ENCODE measurements at regions not wholly inside any gene's neighbourhood (a gene's known extent, or its start where the extent isn't known, plus 50 kb on each side); places are given as distances from the start of the nearest gene placed in this dataset.

DNA sequence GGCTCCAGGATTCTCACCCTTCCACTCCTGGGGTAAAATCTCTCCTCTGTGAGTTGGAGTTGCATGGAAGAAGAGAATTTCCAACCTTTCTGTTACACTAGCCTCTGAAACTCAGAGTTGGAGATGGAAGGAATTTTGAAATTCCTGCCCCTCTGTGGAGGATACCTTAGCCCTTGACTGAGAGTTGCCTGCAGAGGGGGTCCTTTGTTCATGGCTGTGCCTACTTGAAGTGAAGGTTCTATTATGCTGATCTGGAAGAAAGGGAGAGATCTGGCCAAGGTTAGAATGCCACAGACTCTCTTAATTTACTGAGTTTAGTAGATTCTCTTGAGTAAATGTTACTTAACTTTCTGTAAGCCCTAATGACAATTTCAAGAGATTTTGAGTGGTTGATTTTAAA is 626.6 kb upstream of the GYPC start:
- intact Hi-C loops (cut with micrococcal nuclease), result no loop called here

DNA sequence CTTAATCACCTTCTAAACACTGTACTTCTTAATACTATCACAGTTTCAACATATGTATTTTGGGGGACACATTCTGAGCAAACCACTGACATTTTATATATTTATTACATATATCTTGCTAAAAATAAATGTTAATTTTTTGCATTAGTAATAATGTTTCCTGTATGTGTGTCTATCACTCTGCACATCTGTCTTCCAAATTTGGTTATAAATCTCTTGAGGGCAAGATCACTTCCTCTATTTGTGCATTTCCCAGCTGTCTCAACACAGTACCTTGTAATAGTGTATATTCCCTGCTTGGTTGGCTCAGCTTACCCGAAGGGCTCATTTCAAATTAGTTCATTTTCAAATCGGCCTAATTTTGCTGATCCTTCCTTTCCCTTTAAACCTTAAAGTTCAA is 617.1 kb upstream of the GYPC start:
- no CpG with 5 or more reads among the region's 2 CpGs for WGBS (ENCODE audit: insufficient coverage)
- no peak overlapping the region for H3K9ac ChIP-seq (ENCODE audit: low read length)
- H3K27me3 ChIP-seq (replicated peaks in 1 of 4; ENCODE audit: control extremely low read depth in 1 of 4, control insufficient read depth in 3 of 4, insufficient read depth in 4 of 4, low read length in 3 of 4), result no peaks in the 10 kb centered on the region
- H2AFZ ChIP-seq (ENCODE audit: insufficient read depth, low read depth, low read length, poor library complexity, severe bottlenecking), result no peak overlapping the region
- peaks cover 0 to 6% of the 10 kb centered on the region in 2 donors for H3K4me1 ChIP-seq (ENCODE audit: control insufficient read depth in 2 of 2, insufficient read depth in 2 of 2, low read length in 2 of 2)
- no peak overlapping the region for H3K27ac Mint-ChIP-seq
- intact Hi-C loops (cut with micrococcal nuclease), result no loop called here
- no peak overlapping the region for H3K4me3 ChIP-seq (ENCODE audit: control extremely low read depth in 1 of 5, extremely low read depth in 1 of 5, insufficient read depth in 1 of 5, low read depth in 2 of 5, low read length in 4 of 5)
- no peak overlapping the region for H3K27ac ChIP-seq (ENCODE audit: low read length in 2 of 2)
- H3K79me2 ChIP-seq (ENCODE audit: control insufficient read depth, insufficient read depth, low read length), result no peaks in the 10 kb centered on the region
- POLR2A ChIA-PET, result no interaction called here
- peak; percentile 17 for ATAC-seq (ENCODE audit: low read depth)
- H3K4me2 ChIP-seq (replicated peaks; ENCODE audit: low read depth, low read length, poor library complexity, severe bottlenecking), result no peak overlapping the region
- no peaks in the 10 kb centered on the region for H3K9me3 Mint-ChIP-seq (ENCODE audit: insufficient read depth)
- H3K36me3 ChIP-seq (replicated peaks in 1 of 2; ENCODE audit: control extremely low read depth in 1 of 2, control insufficient read depth in 1 of 2, extremely low read depth in 1 of 2, insufficient read depth in 2 of 2, low read length in 1 of 2), result no peaks in the 10 kb centered on the region
- TF ChIP-seq, protein P1, sequence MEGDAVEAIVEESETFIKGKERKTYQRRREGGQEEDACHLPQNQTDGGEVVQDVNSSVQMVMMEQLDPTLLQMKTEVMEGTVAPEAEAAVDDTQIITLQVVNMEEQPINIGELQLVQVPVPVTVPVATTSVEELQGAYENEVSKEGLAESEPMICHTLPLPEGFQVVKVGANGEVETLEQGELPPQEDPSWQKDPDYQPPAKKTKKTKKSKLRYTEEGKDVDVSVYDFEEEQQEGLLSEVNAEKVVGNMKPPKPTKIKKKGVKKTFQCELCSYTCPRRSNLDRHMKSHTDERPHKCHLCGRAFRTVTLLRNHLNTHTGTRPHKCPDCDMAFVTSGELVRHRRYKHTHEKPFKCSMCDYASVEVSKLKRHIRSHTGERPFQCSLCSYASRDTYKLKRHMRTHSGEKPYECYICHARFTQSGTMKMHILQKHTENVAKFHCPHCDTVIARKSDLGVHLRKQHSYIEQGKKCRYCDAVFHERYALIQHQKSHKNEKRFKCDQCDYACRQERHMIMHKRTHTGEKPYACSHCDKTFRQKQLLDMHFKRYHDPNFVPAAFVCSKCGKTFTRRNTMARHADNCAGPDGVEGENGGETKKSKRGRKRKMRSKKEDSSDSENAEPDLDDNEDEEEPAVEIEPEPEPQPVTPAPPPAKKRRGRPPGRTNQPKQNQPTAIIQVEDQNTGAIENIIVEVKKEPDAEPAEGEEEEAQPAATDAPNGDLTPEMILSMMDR (IDR thresholded peaks at IDR 0.05), result no peak
- TF ChIP-seq EZH2 (IDR thresholded peaks at IDR 0.05; ENCODE audit: borderline replicate concordance, insufficient read depth, low read depth, low read length, poor library complexity, severe bottlenecking), result no peak
- CTCF ChIA-PET, result no interaction called here
- no peaks in the 10 kb centered on the region for H3K9me3 ChIP-seq (ENCODE audit: control extremely low read depth in 1 of 3, control insufficient read depth in 2 of 3, insufficient read depth in 1 of 3, low read length in 2 of 3)
- no peaks in the 10 kb centered on the region for H4K20me1 ChIP-seq (ENCODE audit: control insufficient read depth, insufficient read depth, low read length, poor library complexity, severe bottlenecking)
- H3K27me3 Mint-ChIP-seq, result no peaks in the 10 kb centered on the region
- no peak for DNase-seq
- no peaks in the 10 kb centered on the region for H3K4me1 Mint-ChIP-seq
- H3K4me3 Mint-ChIP-seq, result no peak overlapping the region

More for the DNA sequence above, 626.6 kb upstream of the GYPC start:
- Histone ChIP-seq H3K36me3 (replicated peaks in 1 of 2; ENCODE audit: control extremely low read depth in 1 of 2, control insufficient read depth in 1 of 2, extremely low read depth in 1 of 2, insufficient read depth in 2 of 2, low read length in 1 of 2) (no peaks in the 10 kb centered on the region), H3K4me1 (ENCODE audit: control insufficient read depth in 2 of 2, insufficient read depth in 2 of 2, low read length in 2 of 2) (no peaks in the 10 kb centered on the region), H3K9ac (ENCODE audit: low read length) (no peak overlapping the region), H3K9me3 (ENCODE audit: control extremely low read depth in 1 of 3, control insufficient read depth in 2 of 3, insufficient read depth in 1 of 3, low read length in 2 of 3) (peaks cover 0 to 3% (median 0%) of the 10 kb centered on the region in 3 donors), H3K27ac (ENCODE audit: low read length in 2 of 2) (no peak overlapping the region), H4K20me1 (ENCODE audit: control insufficient read depth, insufficient read depth, low read length, poor library complexity, severe bottlenecking) (no peaks in the 10 kb centered on the region), H3K4me3 (ENCODE audit: control extremely low read depth in 1 of 5, extremely low read depth in 1 of 5, insufficient read depth in 1 of 5, low read depth in 2 of 5, low read length in 4 of 5) (no peak overlapping the region), H3K27me3 (replicated peaks in 1 of 4; ENCODE audit: control extremely low read depth in 1 of 4, control insufficient read depth in 3 of 4, insufficient read depth in 4 of 4, low read length in 3 of 4) (no peaks in the 10 kb centered on the region), H3K79me2 (ENCODE audit: control insufficient read depth, insufficient read depth, low read length) (no peaks in the 10 kb centered on the region), H2AFZ (ENCODE audit: insufficient read depth, low read depth, low read length, poor library complexity, severe bottlenecking) (no peak overlapping the region), H3K4me2 (replicated peaks; ENCODE audit: low read depth, low read length, poor library complexity, severe bottlenecking) (no peak overlapping the region)
- Mint-ChIP-seq H3K4me1 (no peaks in the 10 kb centered on the region), H3K9me3 (ENCODE audit: insufficient read depth) (no peaks in the 10 kb centered on the region), H3K27me3 (no peaks in the 10 kb centered on the region), H3K4me3 (no peak overlapping the region), H3K27ac (no peak overlapping the region)
- DNase-seq (no peak), ATAC-seq (ENCODE audit: low read depth) (no peak)
- POLR2A ChIA-PET, result no interaction called here
- TF ChIP-seq, protein P1 (IDR thresholded peaks at IDR 0.05), result no peak
- TF ChIP-seq EZH2 (IDR thresholded peaks at IDR 0.05; ENCODE audit: borderline replicate concordance, insufficient read depth, low read depth, low read length, poor library complexity, severe bottlenecking), result no peak
- CTCF ChIA-PET, result no interaction called here
